CD14-positive monocyte (primary cell): ENCODE measurements at regions not wholly inside any gene's neighbourhood (a gene's known extent, or its start where the extent isn't known, plus 50 kb on each side); places are given as distances from the start of the nearest gene placed in this dataset.

Experiments
- DNase-seq, 3 donors: peaks; one replicate each; pipeline ENCODE4 v3.0.0-alpha.2; 2011 to 2022
- H2AFZ ChIP-seq: 2 replicates; pipeline ENCODE4 v1.6.0; 2012; ENCODE audit warnings: mild to moderate bottlenecking, low read depth, low read length, inconsistent platforms; ENCODE audit not compliant: insufficient read depth, poor library complexity, severe bottlenecking
- H3K27ac ChIP-seq, 2 donors: 1 replicate in 1 of 2; 2 replicates in 1 of 2; pipeline ENCODE4 v1.5.1; 2012 to 2013; ENCODE audit warnings: low read length in 2 of 2, control low read depth in 1 of 2, inconsistent platforms in 1 of 2, low read depth in 1 of 2, mild to moderate bottlenecking in 1 of 2
- H3K27me3 ChIP-seq, 2 donors: one replicate each; pipeline versions ENCODE4 v1.6.0 to v1.6.1; 2011 to 2013; ENCODE audit warnings: low read length in 2 of 2; ENCODE audit not compliant: control insufficient read depth in 2 of 2, insufficient read depth in 2 of 2
- H3K36me3 ChIP-seq, 2 donors: replicated peaks in 1 of 2; 1 replicate in 1 of 2; 2 replicates in 1 of 2; pipeline versions ENCODE4 v1.5.1 to v1.6.1; 2012 to 2013; ENCODE audit warnings: low read length in 2 of 2, control low read depth in 1 of 2, inconsistent platforms in 1 of 2, mild to moderate bottlenecking in 1 of 2; ENCODE audit not compliant: insufficient read depth in 2 of 2, control insufficient read depth in 1 of 2
- H3K4me1 ChIP-seq, 2 donors: 1 replicate in 1 of 2; 2 replicates in 1 of 2; pipeline versions ENCODE4 v1.5.1 to v1.6.1; 2012 to 2013; ENCODE audit warnings: low read length in 2 of 2, control low read depth in 1 of 2, inconsistent platforms in 1 of 2, mild to moderate bottlenecking in 1 of 2, moderate library complexity in 1 of 2; ENCODE audit not compliant: insufficient read depth in 2 of 2, control insufficient read depth in 1 of 2
- H3K4me2 ChIP-seq: replicated peaks from 2 replicates; pipeline ENCODE3; 2012; ENCODE audit warnings: low read length, moderate library complexity, mild to moderate bottlenecking; ENCODE audit not compliant: poor library complexity, severe bottlenecking; ENCODE audit errors: extremely low read depth
- H3K4me3 ChIP-seq, 3 experiments: fragments of 200-600 bp in 1 of 3; sonication (generic) in 1 of 3; replicated peaks in 1 of 3; 1 replicate in 2 of 3; 2 replicates in 1 of 3; pipeline ENCODE4 v1.5.1; 2011 to 2013; ENCODE audit warnings: low read length in 3 of 3, mild to moderate bottlenecking in 3 of 3, control low read depth in 2 of 3, low read depth in 2 of 3, inconsistent platforms in 1 of 3, moderate library complexity in 1 of 3
- H3K79me2 ChIP-seq: 2 replicates; pipeline ENCODE4 v1.6.0; 2012; ENCODE audit warnings: mild to moderate bottlenecking, control low read depth, inconsistent platforms, low read length, moderate library complexity; ENCODE audit not compliant: insufficient read depth
- H3K9ac ChIP-seq: 2 replicates; pipeline ENCODE4 v1.6.0; 2017; ENCODE audit warnings: low read length, mild to moderate bottlenecking; ENCODE audit not compliant: insufficient read depth, poor library complexity, severe bottlenecking
- H3K9me3 ChIP-seq, 2 donors: replicated peaks in 1 of 2; 1 replicate in 1 of 2; 2 replicates in 1 of 2; pipeline versions ENCODE4 v1.5.1 to v1.6.1; 2012 to 2013; ENCODE audit warnings: low read length in 2 of 2, control low read depth in 1 of 2; ENCODE audit not compliant: control insufficient read depth in 1 of 2, insufficient read depth in 1 of 2
- H4K20me1 ChIP-seq: 2 replicates; pipeline ENCODE4 v1.6.0; 2012; ENCODE audit warnings: mild to moderate bottlenecking, low read length, control low read depth, moderate library complexity; ENCODE audit not compliant: insufficient read depth
- H3K27ac Mint-ChIP-seq, 7 donors: one replicate each; pipeline ENCODE4 v1.8.0; 2020; ENCODE audit warnings: mild to moderate bottlenecking in 7 of 7, mixed read lengths in 7 of 7, moderate library complexity in 6 of 7, inconsistent platforms in 2 of 7
- H3K27me3 Mint-ChIP-seq, 3 donors: one replicate each; pipeline ENCODE4 v1.8.0; 2021 to 2022; ENCODE audit warnings: low read depth in 3 of 3, mild to moderate bottlenecking in 3 of 3, mixed read lengths in 3 of 3, moderate library complexity in 3 of 3, inconsistent platforms in 1 of 3
- H3K36me3 Mint-ChIP-seq, 2 donors: one replicate each; pipeline ENCODE4 v1.8.0; 2020; ENCODE audit warnings: mixed read lengths in 2 of 2, inconsistent platforms in 1 of 2, mild to moderate bottlenecking in 1 of 2
- H3K4me1 Mint-ChIP-seq: one replicate; pipeline ENCODE4 v1.8.0; 2020; ENCODE audit warnings: mild to moderate bottlenecking, mixed read lengths
- H3K4me3 Mint-ChIP-seq, 2 donors: one replicate each; pipeline ENCODE4 v1.8.0; 2020; ENCODE audit warnings: mild to moderate bottlenecking in 2 of 2, mixed read lengths in 2 of 2, moderate library complexity in 1 of 2
- H3K9me3 Mint-ChIP-seq, 7 donors: one replicate each; pipeline ENCODE4 v1.8.0; 2020 to 2022; ENCODE audit warnings: mixed read lengths in 7 of 7, mild to moderate bottlenecking in 6 of 7, moderate library complexity in 6 of 7, inconsistent platforms in 2 of 7
- CTCF ChIP-seq: fragments of 200-600 bp; IDR thresholded peaks from one replicate; pipeline ENCODE4 v1.8.0; 2022; ENCODE audit warnings: antibody characterized with exemption, mild to moderate bottlenecking
- WGBS: methylation state at CpG from one replicate; pipeline ENCODE4 v1.1.5; 2013; ENCODE audit warnings: missing lambda C conversion rate; ENCODE audit not compliant: insufficient coverage; 5-methylcytosine and 5-hydroxymethylcytosine counted together
- intact Hi-C, 2 donors: fragments of 100-400 bp; cut with micrococcal nuclease; formaldehyde crosslinking; loops; one replicate each; pipeline versions ENCODE4 v1.15.0 to v1.15.1; 2023

GRCh38 chr2:63681896-63682295 is 93.1 kb downstream of the MDH1 start:
- Histone ChIP-seq H3K4me3 (no peak overlapping the region), H3K4me1 (no peaks in the 10 kb centered on the region), H3K9me3 (no peaks in the 10 kb centered on the region), H3K27me3 (no peaks in the 10 kb centered on the region), H3K79me2 (no peaks in the 10 kb centered on the region), H4K20me1 (no peaks in the 10 kb centered on the region), H3K27ac (no peak overlapping the region), H3K9ac (no peak overlapping the region), H3K4me2 (no peak overlapping the region), H3K36me3 (no peaks in the 10 kb centered on the region), H2AFZ (no peak overlapping the region)
- intact Hi-C loops: no loop called here
- peaks cover 0 to 2% (median 0%) of the 10 kb centered on the region in 7 donors for H3K9me3 Mint-ChIP-seq
- DNase-seq: no peak
- no peak overlapping the region for H3K27ac Mint-ChIP-seq
- WGBS: 100% methylated on average over 1 of the region's 1 CpG
- no peak overlapping the region for H3K4me3 Mint-ChIP-seq
- H3K36me3 Mint-ChIP-seq: no peaks in the 10 kb centered on the region
- H3K4me1 Mint-ChIP-seq: no peaks in the 10 kb centered on the region
- H3K27me3 Mint-ChIP-seq: peaks cover 0 to 2% (median 1%) of the 10 kb centered on the region in 3 donors
- no peak for TF ChIP-seq CTCF

- H3K27ac Mint-ChIP-seq: no peak overlapping the region
- WGBS: no CpG with 5 or more reads among the region's 1 CpG
- peaks cover 0 to 3% (median 0%) of the 10 kb centered on the region in 7 donors for H3K9me3 Mint-ChIP-seq
- no peak overlapping the region for H2AFZ ChIP-seq
- no peaks in the 10 kb centered on the region for H3K27me3 ChIP-seq
- no peak overlapping the region for H3K4me3 ChIP-seq
- H4K20me1 ChIP-seq: no peaks in the 10 kb centered on the region
- TF ChIP-seq CTCF: peak; percentile 72
- no peak overlapping the region for H3K4me2 ChIP-seq
- peaks cover 2 to 3% (median 2%) of the 10 kb centered on the region in 3 donors for H3K27me3 Mint-ChIP-seq
- no peak overlapping the region for H3K27ac ChIP-seq
- H3K36me3 ChIP-seq: no peaks in the 10 kb centered on the region
- no peaks in the 10 kb centered on the region for H3K36me3 Mint-ChIP-seq
- intact Hi-C loops: loop anchor here in 1 of 2 donors (2.0 kb wide), 1 partner anchor 169 kb away; no protein-coding TSS in a partner anchor
- DNase-seq: peak; percentile 2 to 36 (median 27)
- H3K9me3 ChIP-seq: no peaks in the 10 kb centered on the region
- peaks cover 2% of the 10 kb centered on the region for H3K4me1 Mint-ChIP-seq
- H3K79me2 ChIP-seq: no peaks in the 10 kb centered on the region
- H3K9ac ChIP-seq: no peak overlapping the region
- no peak overlapping the region for H3K4me3 Mint-ChIP-seq
- H3K4me1 ChIP-seq: no peaks in the 10 kb centered on the region
These were observed 103.3 kb downstream of the MDH1 start for GRCh38 chr2:63692002-63692606.
